ENCODE measurements at regions not wholly inside any gene's neighbourhood (a gene's known extent, or its start where the extent isn't known, plus 50 kb on each side); places are given as distances from the start of the nearest gene placed in this dataset.
"Not testable (repeated sequence)": the region's sequence is repeated elsewhere in the genome, so short reads cannot be mapped to it uniquely, and the experiment has no call there.

DNA sequence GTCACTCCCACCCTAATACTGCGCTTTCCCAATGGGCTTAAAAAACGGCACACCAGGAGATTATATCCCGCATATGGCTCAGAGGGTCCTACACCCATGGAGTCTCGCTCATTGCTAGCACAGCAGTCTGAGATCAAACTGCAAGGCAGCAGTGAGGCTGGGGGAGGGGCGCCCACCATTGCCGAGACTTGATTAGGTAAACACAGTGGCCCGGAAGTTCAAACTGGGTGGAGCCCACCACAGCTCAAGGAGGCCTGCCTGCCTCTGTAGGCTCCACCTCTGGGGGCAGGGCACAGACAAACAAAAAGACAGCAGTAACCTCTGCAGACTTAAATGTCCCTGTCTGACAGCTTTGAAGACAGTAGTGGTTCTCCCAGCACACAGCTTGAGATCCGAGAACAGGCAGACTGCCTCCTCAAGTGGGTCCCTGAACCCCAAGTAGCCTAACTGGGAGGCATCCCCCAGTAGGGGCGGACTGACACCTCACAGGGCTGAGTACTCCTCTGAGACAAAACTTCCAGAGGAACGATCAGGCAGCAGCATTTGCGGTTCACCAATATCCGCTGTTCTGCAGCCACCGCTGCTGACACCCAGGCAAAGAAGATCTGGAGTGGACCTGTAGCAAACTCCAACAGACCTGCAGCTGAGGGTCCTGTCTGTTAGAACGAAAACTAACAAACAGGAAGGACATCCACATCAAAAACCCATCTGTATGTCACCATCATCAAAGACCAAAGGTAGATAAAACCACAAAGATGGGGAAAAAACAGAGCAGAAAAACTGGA is 1085.6 kb upstream of the FANCL start:
- not testable (repeated sequence) for DNase-seq (ENCODE audit: low read depth)

DNA sequence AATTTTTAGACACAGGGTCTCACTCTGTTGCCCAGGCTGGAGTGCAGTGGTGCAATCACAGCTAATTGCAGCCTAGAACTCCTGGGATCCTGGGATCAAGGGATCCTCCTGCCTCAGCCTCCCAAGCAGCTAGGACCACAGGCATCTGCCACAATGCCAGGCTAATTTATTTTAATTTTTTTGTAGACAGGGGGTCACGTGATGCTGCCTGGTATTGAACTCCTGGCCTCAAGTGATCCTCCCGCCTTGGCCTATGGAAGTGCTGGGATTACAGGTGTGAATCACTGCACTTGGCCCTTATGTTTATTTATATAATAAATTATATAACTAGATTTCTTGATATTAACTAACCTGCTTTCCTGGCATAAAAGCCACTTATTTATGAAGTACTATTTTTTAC is 1081.7 kb upstream of the FANCL start:
- no peak for DNase-seq (ENCODE audit: low read depth)

DNA sequence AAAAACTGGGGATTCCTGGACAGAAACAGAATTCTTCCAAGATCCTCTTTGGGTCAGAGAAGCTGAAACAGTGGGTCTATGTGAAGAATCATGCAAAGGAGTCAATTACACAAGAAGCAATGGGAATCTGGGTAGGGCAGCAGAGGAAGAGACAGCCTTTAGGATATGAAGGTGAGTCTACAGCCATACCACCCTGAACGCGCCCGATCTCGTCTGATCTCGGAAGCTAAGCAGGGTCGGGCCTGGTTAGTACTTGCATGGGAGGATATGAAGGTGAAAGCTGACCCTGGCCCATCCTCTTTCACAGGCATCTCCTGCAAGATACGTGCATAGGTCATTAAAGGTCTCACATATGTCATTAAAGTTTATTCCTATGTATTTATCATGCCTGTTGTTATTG is 1080.9 kb upstream of the FANCL start:
- no peak for DNase-seq (ENCODE audit: low read depth)

- no peak for DNase-seq (ENCODE audit: low read depth)
These were observed 1073.1 kb upstream of the FANCL start for GRCh38 chr2:59314031-59314766.

DNA sequence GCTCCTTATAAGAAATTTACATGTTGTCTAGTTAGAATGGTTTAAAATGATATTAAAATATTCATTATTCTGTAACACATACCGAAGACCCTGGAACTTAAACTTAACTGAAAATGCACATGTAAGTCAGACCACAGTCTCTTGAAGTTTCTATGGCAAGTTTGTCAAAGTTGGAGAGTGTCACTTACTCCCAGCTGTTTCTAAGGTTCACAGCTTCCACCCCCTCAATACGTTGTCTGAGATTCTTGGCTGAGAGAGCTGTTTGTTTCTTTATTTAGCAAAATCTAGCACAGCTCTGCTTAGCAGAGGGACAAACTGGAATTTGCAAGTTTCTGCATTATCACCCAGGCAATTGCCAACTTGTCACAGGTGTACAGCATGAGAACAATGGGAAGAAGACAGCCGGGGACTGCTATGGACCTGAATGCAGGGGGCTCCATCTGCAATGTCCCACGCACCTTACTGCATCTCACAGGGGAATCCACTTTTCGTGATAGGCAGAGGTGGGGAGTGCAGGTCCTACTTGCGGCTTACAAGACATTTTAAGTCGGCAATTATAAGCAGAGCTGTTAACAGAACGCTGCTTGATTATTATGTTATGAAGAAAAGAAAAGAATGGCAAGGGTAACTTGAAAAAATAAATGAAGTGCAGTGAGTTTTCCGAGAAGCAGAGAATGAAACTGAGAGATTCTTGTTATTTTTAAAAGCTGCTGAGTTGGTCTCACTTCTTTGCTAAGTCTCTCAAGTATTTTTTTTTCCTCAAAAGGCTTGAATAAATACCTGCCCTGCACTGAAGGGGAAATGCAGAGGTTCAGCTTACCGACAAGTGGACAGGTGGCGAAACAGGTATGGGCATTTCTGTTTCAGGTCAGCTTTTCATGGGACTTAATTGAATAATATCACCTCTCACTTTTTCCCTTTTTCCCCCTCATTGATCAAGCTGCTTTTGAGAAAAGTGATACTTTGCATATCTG is 1072.1 kb upstream of the FANCL start:
- no peak for DNase-seq (ENCODE audit: low read depth)

DNA sequence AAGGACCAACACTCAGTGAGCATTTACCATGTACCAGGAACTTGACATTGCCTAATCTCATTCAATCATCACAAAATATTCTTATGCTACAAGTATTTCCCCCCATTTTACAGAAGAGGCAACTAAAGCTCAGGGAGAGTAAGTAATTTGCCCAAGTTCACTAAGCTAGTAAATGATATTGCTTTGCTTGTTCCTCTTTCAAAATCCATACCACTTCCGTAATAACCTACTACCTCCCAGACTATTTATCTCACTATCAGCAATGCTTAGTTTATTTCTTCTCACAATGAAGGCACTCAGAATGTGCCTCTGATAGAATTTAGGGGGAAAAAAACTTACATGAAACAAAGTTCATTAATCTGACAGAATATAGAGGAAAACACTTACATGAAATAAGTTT is 1070.9 kb upstream of the FANCL start:
- no peak for DNase-seq (ENCODE audit: low read depth)

GRCh38 chr2:59308108-59308507 is 1067.0 kb upstream of the FANCL start:
- DNase-seq (ENCODE audit: low read depth): no peak

DNA sequence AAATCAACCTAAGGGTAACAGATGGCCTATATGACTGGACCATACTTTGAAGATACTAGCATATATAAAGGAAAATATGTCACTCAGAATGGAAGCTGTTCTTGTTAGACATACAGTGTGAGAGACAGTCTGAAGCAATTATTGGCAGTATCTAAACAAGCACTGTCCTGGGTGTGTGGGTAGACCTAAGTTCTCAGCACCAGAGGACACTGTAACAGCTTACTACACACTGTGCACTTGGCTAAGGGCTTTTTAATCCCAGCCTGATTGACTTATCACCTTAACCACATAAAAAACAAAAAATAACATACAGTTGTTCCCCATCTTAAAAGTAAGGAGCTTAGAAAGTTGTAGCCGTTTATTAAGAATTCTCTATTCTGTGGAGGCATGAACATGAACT is 1066.1 kb upstream of the FANCL start:
- no peak for DNase-seq (ENCODE audit: low read depth)

DNA sequence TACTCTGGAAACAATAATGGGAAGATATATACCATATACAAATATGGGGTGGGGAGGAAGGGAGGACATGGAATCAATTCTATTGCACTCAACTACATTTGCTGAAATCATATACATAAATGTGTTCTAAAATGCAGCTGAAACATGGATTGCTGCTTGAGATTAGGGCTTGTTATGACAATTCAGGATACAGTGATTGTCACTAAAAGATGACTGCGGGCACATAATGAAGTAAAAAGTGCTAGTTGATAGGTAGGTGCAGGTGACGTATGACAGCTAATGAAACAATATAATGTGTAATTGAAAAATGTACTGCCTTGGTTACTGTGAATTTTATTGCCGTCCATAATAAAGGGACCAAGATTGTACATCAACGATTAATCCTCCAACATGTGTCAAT is 1062.1 kb upstream of the FANCL start:
- DNase-seq (ENCODE audit: low read depth): no peak

DNA sequence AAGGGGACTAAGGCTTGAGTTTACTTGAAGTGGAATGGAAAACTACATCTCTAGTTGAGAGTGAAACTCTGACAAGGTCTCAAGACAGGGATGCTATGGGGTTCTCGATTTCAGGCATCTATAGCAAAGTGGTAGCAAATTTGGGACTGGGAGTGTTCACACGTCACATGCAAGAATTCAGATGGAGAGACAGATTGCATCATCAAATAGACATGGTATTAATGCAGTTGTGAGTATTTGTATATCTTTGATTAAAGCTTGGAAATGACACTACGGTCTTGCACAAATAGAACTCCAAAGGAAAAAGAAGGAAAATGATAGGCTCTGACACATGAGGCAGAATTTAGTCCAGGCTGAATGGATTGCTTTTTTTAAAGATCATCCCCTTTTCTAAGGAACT is 1061.6 kb upstream of the FANCL start:
- no peak for DNase-seq (ENCODE audit: low read depth)

DNA sequence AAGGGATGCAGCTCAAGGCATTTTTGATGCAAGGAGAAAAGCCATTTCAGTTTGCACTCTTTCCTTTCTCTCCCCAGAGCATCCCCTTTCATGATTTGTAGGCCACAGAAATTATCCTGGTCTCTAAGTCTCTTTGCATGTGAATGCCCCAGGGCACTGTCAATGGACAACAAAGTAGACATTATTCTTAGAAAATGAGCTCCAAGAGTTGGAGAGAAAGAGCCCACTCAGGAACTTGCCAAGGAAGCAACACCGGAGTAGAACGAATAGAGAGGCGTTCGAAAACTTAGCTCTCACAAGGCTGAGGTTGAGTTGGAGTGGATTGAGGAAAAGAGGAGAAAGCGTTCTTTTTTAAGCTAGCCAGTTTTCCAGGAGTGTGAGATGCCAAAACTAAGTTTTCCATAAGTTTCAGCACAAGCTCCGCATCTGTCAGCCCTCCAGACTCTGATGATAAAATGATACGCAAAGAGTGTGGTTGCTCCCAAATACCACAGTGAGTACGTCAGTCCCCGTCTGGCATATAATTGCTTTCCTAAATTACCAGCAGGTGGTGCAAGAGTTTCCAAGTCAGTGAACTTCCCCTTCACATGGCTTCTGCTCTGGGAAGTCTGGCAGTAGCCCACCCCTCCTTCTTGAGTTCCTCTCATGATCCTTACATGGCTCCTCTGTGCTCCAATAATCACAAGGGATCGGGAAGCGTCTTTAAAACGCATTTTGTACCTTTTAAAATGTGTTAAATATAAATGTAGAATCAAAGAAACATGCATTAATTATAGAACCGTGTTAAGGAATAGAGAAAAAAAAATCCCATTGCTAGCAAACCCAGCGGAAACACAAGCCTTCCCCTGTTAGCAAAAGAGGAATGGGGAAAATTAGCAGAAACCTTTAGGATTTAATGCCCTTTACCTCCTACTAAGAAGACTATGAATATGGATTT is 1060.6 kb upstream of the FANCL start:
- DNase-seq (ENCODE audit: low read depth): peak; percentile 44

DNA sequence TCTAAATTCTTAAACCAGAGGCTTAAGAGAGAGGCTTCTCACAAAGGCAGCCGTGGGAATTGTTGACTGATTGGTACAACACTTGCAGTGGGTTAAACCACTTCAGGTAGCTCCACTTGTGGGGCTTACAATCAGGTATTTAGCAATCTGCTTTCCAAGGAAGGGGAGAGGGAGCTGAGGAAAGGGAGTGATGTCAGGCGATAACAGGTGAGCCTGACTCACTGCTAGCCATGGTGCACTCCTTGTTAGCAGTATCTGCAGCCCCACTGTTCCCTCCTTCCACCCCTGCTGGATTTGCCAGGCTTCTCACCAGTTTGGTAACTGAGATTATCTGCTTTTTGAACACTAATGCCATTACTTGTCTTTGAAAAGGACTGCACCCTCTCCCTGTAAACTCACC is 1056.7 kb upstream of the FANCL start:
- DNase-seq (ENCODE audit: low read depth): no peak

DNA sequence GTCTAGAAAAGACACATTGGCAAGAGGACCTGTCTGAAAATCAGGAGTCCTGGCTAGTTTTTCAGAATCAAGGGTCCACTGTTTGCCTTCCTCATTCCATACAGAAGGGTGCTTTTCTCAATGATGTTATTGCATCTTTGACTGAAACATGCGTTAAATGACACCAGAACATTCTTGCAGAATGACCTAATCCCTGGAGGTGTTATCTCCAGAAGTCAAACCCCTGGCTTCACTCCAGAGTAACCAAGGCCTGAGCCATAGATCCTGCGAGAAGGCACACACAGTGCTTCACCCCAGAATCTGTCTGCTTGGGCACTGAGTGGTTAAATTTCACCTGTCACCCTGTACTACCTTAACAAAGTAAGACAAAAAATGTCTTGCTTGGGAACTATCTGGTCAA is 1055.2 kb upstream of the FANCL start:
- DNase-seq (ENCODE audit: low read depth): no peak

GRCh38 chr2:59295524-59296162 is 1054.5 kb upstream of the FANCL start:
- no peak for DNase-seq (ENCODE audit: low read depth)

DNA sequence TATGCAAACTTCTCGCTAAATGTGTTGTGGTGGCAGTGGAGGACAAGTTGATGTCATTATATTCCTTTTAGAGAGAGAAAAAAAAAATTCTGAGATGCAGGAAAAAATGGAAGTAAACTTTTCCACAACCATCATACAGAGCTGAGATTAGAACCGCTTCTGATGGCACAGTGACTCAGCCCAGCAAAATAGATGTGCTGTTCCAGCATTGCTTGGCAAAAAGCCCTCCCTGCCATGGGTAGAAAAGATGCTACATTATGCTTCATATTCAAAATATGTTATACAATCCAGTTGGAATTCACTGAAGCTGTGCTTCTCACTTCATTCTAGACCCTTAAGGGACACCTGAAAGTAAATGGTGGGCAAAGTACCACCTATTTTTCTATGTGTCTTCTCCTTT is 1047.6 kb upstream of the FANCL start:
- DNase-seq (ENCODE audit: low read depth): no peak

GRCh38 chr2:59282374-59283057 is 1041.4 kb upstream of the FANCL start:
- no peak for DNase-seq (ENCODE audit: low read depth)

DNA sequence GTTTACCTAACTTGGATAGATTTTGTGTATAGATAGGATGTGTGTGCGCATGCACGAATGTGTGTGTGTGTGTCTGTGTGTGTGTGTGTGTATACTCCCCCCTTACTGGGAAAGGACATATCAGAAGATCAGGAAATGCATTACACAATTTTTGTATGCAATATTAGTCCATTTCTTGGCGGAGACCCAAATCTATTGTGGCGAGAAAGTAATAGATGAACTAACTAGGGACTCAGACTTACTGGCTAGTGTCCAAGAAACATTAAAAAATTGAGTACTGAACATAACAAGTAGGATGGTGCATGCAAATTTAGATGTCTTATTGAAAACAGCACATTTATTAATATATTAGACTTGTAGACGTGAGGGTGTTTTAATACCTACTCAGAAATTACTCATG is 1036.5 kb upstream of the FANCL start:
- DNase-seq (ENCODE audit: low read depth): peak; percentile 1

GRCh38 chr2:59276917-59277316 is 1035.8 kb upstream of the FANCL start:
- DNase-seq (ENCODE audit: low read depth): no peak

DNA sequence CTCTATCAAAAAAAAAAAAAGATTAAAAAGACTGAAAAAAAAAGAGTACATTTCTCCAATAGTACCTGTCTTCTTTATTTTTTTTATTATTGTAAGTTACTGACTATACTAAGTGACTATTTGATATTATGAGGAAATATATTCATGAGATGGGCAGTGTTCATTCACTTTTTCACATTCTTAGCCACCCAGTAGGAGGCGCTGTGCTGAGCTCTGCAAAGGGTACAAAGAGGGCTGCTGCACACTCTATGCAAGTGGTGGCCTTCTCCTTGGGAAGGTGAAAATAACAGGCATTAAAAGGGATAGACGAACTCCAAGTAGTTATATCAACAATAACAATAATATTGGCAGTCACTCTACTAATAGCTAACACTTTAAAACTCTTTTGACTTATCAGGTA is 1034.9 kb upstream of the FANCL start:
- no peak for DNase-seq (ENCODE audit: low read depth)

GRCh38 chr2:59266453-59266852 is 1025.3 kb upstream of the FANCL start:
- no peak for DNase-seq (ENCODE audit: low read depth)
